HS-5 (cell line): ENCODE measurements at regions not wholly inside any gene's neighbourhood (a gene's known extent, or its start where the extent isn't known, plus 50 kb on each side); places are given as distances from the start of the nearest gene placed in this dataset.

Experiments used
- DNase-seq: peaks from one replicate; pipeline ENCODE4 v3.0.0-alpha.2; 2012; ENCODE audit warnings: low read depth

GRCh38 chr1:29460041-29460610 is 223.8 kb downstream of the PTPRU start:
- no peak for DNase-seq

- no peak for DNase-seq
These were observed 223.3 kb downstream of the PTPRU start for GRCh38 chr1:29459620-29459945.

GRCh38 chr1:29458737-29459619 is 222.7 kb downstream of the PTPRU start:
- no peak for DNase-seq

- no peak for DNase-seq
These were observed 221.4 kb downstream of the PTPRU start for GRCh38 chr1:29457496-29458368.

- no peak for DNase-seq
These were observed 220.5 kb downstream of the PTPRU start for GRCh38 chr1:29456685-29457435.

GRCh38 chr1:29455781-29456180 is 219.5 kb downstream of the PTPRU start:
- no peak for DNase-seq

GRCh38 chr1:29454616-29455380 is 218.5 kb downstream of the PTPRU start:
- no peak for DNase-seq

GRCh38 chr1:29453502-29454240 is 217.3 kb downstream of the PTPRU start:
- DNase-seq = peak; percentile 2

- no peak for DNase-seq
These were observed 216.3 kb downstream of the PTPRU start for GRCh38 chr1:29452463-29453230.

- no peak for DNase-seq
These were observed 215.1 kb downstream of the PTPRU start for GRCh38 chr1:29451368-29451892.

- no peak for DNase-seq
These were observed 214.3 kb downstream of the PTPRU start for GRCh38 chr1:29450591-29450990.

GRCh38 chr1:29448456-29449235 is 212.3 kb downstream of the PTPRU start:
- no peak for DNase-seq

- DNase-seq = no peak
These were observed 211.0 kb downstream of the PTPRU start for GRCh38 chr1:29447368-29447767.

GRCh38 chr1:29444782-29445729 is 208.7 kb downstream of the PTPRU start:
- no peak for DNase-seq

GRCh38 chr1:29444081-29444715 is 207.9 kb downstream of the PTPRU start:
- no peak for DNase-seq

GRCh38 chr1:29441916-29442668 is 205.8 kb downstream of the PTPRU start:
- DNase-seq = no peak
